ENCODE measurements at regions not wholly inside any gene's neighbourhood (a gene's known extent, or its start where the extent isn't known, plus 50 kb on each side); places are given as distances from the start of the nearest gene placed in this dataset.
A peak's percentile ranks its signal among the peaks of the same experiment; 100 is the strongest.

DNA sequence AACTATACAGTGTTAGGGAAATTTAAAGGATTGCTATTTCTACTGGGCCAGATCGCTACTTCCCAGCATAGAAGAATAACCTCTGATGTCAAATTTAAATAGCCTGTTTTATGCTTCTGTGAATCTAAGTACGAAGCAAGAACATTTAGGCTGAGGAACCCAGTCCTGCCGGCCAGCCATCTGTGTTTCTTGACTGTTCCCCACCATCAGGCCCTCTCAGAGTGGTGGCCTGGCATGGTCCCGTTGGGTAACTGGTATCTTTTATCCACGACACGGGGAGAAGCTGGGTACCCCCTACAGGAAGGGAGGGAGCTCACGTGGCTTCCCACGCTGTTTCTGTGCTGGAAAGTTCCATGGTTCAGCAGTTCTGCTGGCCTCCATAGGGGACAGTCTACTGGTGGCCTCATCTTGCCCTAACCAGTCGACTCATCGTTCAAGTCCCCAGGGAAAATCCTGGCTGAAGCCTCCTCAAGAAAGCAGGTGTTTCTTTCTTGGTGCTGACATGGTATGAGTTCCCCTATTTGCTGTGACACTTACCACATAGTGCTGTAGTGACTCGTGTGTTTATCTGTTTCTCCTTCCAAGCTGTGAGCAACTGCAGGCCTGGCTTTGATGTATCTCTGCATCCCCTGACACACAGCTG is 201.7 kb upstream of the NLRP1 start:
- no peak for DNase-seq (ENCODE audit: low spot score)

- no peak for DNase-seq (ENCODE audit: low spot score)
These were observed 202.2 kb upstream of the NLRP1 start for GRCh38 chr17:5786510-5786875.

DNA sequence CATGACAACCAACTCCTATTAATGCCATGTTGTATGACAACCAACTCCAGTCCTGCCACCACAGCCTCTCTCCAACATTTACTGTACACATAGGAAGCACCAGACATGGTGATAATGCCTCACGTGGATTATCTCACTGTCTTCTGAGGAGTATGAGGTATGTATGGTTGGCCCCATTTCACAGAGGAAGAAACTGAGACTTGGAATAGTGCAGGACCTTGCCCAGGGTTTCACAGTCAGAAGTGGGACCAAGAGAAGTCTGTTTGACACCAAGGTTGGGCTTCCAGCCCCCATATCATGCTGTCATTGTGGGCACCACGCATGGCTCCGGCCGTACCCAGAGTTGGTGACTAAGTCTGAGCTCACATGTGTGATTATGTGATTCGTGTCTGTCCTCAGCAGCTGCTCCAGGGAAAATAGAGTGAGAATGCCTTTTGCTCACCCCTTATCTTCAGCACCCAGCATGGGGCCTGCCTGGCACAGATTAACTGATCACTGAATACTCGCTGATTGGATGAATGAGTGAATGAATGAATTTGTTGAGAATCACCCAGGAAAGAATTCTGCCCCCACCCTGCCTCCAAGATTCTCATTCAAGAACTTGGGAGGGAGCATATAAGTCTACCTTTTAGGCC is 204.1 kb upstream of the NLRP1 start:
- no peak for DNase-seq (ENCODE audit: low spot score)

DNA sequence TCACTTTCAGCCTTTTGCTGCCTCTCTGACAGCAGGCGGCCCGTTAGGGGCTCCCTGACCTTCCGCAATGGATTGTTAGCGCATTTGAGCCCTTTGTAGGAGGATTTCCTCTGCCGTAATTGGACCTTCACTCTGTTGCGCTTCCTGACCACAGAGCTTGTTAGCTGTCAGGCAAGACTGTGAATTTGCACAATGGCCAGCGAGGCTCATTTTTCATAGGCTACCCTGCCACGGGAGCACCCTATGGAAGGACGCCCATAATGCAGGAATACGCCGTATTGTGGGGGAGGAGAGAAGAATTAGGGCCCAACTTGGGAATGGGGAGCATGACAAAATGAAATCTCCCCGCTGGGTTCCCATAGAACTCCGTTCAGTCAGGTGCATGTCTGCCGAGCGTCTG is 205.2 kb upstream of the NLRP1 start:
- no peak for DNase-seq (ENCODE audit: low spot score)

DNA sequence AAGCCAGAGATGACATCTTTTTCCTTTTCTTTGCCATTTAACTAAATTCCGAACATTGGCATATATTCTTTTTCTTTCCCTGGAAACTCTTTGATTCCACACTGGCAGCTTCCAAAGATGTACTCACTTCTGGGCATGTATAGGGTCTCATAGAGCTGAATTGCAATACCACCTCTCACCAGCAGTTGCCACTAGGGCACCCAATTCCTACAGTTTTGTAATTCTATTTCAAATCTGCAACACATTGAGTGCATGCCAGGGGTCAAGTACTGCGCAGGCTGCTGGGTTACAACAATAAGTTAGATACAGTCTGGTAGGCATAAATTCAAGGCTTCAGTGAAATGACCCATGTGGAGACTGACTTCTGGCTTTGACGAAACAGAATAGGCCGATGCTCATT is 208.8 kb upstream of the NLRP1 start:
- no peak for DNase-seq (ENCODE audit: low spot score)

GRCh38 chr17:5793899-5794298 is 209.6 kb upstream of the NLRP1 start:
- DNase-seq (ENCODE audit: low spot score), result peak; percentile 57

GRCh38 chr17:5794385-5794784 is 210.1 kb upstream of the NLRP1 start:
- no peak for DNase-seq (ENCODE audit: low spot score)

DNA sequence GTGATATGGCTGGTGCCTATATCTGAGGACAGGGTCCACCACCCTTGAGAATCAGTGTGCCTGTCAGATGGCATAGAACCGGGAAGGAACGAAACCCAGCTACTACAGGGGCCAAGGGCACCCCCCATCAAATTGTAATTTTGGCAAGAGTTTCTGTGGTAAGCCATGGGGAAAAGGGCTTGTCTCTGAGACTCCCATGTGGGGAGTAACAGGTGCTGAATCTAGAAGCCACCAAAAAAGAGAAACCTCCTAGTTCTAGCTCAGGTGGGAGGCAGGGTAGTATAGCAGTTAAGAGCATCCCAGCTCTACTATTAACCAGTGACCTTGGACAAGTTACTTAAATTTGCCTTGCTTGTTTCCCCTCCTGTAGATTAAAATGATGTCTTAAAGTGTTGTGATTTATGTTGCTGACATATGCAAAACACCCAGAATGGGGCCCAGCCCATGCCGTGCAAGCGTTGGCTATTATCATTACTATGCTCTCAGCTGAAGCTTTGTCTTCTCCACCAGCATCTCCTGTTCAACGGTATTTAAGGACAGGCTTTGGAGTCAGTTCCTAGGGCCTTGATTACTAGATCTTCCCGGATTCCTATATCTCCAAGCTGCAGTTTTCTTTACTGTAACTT is 210.7 kb upstream of the NLRP1 start:
- DNase-seq (ENCODE audit: low spot score), result no peak

DNA sequence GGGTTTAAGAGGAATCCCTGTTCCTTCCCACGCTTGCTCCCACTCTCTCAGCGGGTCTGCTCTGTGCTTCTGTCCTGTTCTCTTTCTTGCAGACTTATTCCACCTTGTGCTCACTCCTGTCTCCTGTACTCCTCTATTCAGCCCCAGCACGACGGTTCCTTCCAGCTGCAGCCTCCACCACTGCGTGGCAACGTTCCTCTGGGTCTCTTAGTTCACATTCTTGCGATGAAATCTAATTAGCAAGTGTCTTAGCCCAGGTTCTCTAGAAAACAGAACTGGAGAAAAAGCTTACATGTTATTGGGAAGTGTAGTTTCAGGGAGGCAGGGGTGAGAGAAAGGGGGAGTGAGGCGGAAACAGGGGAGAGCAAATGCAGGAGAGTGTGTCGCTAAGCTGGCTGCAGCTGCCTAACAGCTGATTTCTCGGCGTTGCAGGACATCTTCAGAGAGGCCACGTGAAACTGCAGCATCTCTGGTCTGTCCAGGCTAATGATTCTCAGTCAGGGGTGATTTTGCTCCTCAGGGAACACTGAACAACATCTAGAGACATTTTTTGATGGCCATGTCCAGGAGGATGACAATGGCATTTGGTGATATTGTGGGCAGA is 213.2 kb upstream of the NLRP1 start:
- no peak for DNase-seq (ENCODE audit: low spot score)

GRCh38 chr17:5798094-5798493 is 213.8 kb upstream of the NLRP1 start:
- no peak for DNase-seq (ENCODE audit: low spot score)

DNA sequence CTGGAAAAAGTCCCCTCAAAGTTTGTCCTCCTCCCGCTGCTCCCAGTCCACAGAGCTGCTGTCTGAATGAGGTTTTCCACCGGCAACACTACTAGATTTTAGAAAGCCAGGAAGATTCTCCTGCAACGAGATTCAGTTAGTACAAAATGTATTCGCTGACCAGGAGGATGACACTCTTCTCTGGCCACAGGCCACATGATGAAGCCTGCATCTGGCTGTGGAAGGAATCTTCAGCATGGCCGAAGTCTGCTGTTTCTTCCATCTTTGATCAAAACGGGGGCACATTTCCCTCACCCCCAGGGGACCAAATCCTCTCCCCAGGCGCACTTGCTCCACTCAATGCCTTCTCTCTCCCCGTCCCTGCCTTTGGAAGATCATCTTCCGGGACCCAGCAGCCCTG is 215.8 kb upstream of the NLRP1 start:
- DNase-seq (ENCODE audit: low spot score), result no peak

- DNase-seq (ENCODE audit: low spot score), result peak; percentile 26
These were observed 216.3 kb upstream of the NLRP1 start for GRCh38 chr17:5800646-5801045.

DNA sequence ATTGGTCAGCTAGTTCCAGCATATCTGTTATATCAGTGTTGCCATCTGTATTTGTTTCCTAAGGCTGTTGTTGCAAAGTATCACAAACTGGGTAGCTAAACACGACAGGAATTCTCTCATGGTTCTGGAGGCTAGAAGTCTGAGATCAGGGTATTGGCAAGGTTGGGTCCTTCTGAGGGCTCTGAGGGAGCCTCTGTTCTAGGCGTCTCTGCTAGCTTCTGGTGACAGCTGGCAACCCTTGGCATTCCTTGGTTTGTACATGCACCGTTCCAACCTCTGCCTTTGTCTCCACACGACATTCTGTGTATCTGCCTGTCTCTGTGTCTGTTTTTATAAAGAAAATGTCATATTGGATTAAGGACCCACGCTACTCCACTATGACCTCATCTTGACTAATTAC is 219.9 kb upstream of the NLRP1 start:
- no peak for DNase-seq (ENCODE audit: low spot score)

DNA sequence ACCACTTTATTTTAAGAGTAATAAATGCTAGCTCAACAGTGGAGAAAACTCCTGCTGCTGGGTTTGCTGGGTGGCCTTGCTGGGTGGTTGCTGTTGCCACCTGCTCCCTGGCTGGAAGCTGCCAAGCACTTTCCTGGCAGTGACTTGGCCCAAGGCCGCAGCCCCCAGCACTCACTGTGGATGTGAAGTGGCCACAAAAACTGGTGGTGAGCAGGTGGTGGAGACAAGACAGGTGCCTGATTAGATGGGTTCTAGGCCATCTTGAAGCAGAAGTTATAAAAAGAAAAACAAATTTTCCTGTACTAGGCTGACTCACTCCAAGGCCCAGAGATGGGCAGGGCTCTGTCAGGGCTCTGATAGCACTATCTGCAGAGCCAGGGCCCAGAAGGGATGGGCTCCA is 224.7 kb upstream of the NLRP1 start:
- DNase-seq (ENCODE audit: low spot score), result no peak

DNA sequence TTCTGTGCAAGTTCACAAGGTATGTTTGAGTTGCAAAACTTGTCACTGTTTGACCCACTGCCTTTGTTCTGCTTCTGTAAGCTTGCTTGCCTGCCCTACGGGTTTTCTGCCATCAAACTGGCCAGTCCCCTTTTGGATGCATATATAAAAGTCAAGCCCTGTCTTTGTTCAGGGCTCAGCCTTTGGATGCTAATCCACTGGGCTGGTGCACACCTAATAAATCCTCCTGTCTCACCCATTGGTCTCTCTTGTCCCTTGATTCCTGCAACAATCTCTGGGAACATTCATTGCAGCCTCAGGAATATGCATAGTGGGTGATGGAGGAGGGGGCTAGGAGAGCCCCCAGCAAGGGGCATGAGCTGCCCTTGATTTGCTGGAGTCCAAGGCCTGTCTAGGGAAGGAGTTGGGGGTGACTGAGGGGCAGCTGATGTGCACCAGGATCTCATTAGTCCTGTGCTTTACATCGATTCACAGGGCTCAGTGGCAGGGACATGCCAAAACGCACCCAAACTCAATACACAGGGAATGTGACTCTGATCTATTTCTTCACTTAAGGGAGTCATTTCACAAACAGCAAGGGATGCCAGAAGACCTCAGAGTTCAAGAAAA is 225.4 kb upstream of the NLRP1 start:
- DNase-seq (ENCODE audit: low spot score), result no peak

GRCh38 chr17:5812590-5812989 is 228.3 kb upstream of the NLRP1 start:
- no peak for DNase-seq (ENCODE audit: low spot score)

DNA sequence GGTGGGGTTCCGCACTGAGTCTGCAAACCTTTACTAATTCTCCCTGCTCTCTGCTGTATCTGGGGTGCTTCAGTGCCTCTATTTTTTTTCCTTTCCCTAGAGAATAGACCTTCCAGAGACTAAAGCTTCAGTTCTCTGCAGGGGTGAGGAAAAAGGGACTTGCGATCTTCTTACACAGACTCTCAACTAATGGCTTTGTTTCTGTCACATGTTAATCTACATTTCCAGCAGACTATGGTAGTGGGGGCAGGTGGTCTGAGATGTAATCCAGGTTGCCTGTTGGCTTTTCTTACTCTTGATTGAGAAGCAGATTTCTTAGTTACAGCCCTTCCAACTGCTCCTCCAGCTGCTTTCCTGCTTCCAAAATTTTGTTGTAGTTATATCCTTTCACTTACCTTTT is 229.0 kb upstream of the NLRP1 start:
- peak; percentile 37 for DNase-seq (ENCODE audit: low spot score)

- DNase-seq (ENCODE audit: low spot score), result no peak
These were observed 231.1 kb upstream of the NLRP1 start for GRCh38 chr17:5815396-5815795.

DNA sequence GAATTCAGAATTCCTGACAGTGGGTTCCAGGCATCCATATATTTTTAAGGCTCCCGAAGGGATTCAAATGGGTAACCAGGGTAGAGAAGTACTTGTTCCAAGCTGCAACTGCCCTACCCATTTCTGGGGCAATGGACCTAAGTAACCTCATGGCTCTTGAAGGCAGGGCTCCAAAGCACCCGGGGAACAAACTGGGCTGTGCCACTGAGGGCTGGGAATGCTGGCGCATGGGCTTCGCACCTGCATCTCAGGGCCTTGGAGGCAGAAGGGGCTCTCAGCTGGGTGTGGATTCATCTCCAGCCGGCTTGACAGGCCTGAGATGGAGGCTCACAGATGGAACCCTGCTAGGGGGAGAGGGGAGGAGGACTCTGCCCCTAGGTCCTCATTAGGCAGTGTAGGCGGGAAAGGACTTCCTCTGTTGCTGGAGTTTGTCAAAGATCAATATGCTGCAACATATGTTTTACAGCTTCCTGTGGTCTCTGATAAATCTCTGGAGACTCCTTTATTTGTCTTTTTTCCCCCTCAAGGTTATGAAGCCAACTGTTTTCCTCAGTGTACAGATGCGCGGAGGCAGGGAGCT is 232.3 kb upstream of the NLRP1 start:
- no peak for DNase-seq (ENCODE audit: low spot score)

- DNase-seq (ENCODE audit: low spot score), result no peak
These were observed 233.4 kb upstream of the NLRP1 start for GRCh38 chr17:5817475-5818395.

- no peak for DNase-seq (ENCODE audit: low spot score)
These were observed 235.1 kb upstream of the NLRP1 start for GRCh38 chr17:5819396-5819795.

Data from iPS-NIHi11 (cell line).